ENCODE measurements at regions not wholly inside any gene's neighbourhood (a gene's known extent, or its start where the extent isn't known, plus 50 kb on each side); places are given as distances from the start of the nearest gene placed in this dataset.
"Not testable (repeated sequence)": the region's sequence is repeated elsewhere in the genome, so short reads cannot be mapped to it uniquely, and the experiment has no call there.

GRCh38 chr3:144023543-144023942 is 51.9 kb downstream of the DIPK2A start:
- not testable (repeated sequence) for FAIRE-seq

GRCh38 chr3:144028798-144029411 is 57.3 kb downstream of the DIPK2A start:
- FAIRE-seq = no peak

GRCh38 chr3:144029769-144030168 is 58.1 kb downstream of the DIPK2A start:
- FAIRE-seq = no peak

DNA sequence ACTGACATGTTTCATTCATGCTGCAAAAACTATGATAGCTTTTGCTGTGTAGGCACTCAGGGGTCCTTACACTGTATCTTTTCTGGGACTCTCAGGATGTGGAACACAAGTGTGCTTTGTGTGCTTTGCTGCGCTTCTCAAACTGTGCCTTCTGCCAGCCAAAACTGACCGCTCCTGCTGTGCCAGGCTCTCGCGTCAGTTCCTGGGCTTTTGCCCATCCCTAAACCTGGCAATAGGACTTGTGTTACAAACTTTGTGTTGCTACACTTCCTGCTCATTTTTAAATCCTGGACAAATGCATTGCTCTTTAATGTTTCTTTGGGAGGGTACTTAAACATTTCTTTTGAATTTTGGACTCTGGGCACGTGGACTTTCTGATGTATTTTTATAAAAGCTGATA is 60.3 kb downstream of the DIPK2A start:
- no peak for FAIRE-seq

- no peak for FAIRE-seq
These were observed 61.1 kb downstream of the DIPK2A start for GRCh38 chr3:144032531-144033239.

DNA sequence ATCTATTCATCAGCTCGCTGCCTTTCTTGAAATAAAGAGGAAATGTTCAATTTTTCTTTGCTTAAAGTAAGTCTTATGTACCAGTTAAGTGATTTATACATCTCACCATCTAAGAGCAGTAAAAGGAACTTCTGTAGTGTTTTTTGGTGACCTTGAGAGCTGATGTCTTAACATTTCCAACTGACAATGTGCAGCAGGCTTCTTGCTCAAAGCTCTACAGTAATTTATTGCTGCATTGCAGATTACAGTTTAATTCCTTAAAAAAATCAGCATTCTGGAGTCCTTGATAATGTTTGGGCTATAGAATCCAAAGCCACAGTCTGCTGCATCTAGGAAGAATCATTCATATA is 61.6 kb downstream of the DIPK2A start:
- FAIRE-seq = no peak

DNA sequence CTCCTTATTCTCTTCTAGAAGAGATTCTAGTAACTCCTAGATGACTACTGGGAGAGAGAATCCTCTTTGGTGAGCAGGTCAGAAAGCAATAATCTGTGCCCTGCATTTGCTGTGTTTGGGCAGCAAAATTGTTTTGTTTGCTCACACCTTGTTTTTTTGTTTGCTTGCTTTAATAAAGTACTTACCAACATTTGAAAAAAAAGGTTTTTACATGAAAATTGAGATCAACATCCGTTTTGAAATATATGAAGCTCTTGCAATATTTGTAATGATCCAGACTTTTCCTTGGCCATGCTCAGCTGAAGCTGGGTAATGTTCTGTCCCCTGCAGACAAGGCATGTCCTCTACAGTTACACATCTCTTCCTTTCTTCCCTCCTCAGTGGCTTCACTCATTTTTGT is 62.2 kb downstream of the DIPK2A start:
- no peak for FAIRE-seq

DNA sequence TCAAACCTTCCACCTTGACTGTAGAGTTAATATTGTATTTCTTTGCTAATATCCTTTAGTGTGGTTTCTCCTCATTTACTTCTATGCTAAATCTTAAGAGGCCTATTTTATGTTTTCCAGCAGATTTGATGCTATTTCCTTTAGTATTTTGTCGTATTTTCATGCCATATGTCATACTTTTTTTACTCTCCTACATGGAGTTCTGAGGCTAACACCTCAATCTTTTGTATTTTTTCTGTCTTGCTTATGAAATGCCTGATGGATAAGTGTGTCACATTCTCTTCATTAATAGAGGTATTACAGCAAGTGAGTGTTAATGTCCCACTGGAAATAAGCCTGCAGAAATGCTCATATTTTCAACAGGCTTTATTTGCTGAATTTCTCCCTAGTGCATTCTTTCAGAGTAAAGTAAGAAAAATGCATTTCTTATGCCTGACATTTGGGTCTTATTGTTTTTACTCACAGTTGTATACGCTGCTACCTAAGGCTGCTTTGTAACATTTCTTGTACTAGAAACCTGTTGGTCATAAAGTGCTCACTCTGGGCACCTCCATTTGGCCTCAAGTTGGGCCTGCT is 63.2 kb downstream of the DIPK2A start:
- no peak for FAIRE-seq

DNA sequence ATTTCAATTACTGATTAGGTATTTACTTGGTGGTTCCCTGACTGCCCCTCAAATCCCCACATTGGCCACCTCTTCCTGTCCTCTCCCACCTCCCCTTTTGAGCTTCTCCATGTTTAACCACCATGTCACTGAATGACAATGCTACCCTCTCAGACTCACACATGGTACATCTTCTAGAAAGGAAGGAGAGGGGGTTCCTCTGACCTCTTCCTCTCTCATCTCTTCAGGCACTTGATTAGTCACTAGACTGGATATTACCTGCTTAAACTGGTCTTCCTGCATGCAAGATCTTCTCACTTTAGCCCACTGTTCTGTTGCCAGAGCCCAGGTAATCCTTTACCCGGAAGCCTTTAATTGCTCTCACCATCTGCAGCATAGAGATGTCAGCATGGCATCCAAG is 64.9 kb downstream of the DIPK2A start:
- FAIRE-seq = no peak

- no peak for FAIRE-seq
These were observed 68.0 kb downstream of the DIPK2A start for GRCh38 chr3:144039661-144040060.

DNA sequence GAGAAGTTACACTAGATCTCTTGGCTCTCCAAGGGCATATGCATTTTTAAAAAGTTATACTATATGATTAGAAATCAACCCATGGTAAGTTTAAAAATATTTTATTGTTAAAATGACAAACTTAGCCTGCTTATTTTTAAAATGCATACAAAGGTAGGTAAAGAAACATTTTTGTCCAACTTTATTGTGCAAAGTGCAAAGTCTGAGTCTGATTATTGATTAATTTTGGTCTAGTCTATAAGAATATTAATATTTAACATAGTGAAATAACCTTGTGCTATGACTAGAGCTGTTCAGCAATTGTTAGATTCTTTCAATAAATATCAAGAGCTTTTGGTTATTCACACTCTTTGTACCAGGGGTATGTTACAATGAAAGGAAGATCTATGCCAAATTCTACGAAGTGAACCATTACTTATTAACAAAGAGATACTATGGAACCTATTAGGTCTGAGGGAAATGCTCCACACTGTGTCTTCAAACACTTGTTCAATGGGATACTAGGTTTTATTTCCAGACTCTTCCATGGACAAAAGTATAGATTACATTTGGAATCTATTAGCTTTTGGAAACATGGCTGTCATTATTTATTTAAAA is 70.4 kb downstream of the DIPK2A start:
- peak; percentile 5 for FAIRE-seq

GRCh38 chr3:144045766-144046165 is 74.1 kb downstream of the DIPK2A start:
- no peak for FAIRE-seq

GRCh38 chr3:144049374-144049773 is 77.8 kb downstream of the DIPK2A start:
- FAIRE-seq = no peak

DNA sequence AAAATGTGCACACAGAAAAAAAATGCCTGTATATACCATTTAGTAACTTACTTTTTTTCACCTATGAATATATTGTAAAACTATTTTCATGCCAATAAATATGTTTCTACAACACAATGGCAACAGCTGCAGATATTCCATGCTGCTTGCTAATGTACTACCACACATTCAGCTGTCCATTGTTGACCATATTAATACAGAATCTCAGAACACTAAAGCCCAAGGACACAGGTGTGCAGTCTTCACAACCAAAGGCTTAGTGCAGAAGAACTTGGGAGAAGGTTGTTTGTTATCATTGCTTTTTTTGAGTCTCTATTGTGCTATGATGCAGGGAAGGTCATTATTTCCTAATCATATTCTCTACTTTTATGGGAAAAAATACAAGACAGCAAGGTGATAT is 79.6 kb downstream of the DIPK2A start:
- no peak for FAIRE-seq

GRCh38 chr3:144052275-144052674 is 80.7 kb downstream of the DIPK2A start:
- no peak for FAIRE-seq

- no peak for FAIRE-seq
These were observed 81.5 kb downstream of the DIPK2A start for GRCh38 chr3:144053121-144053520.

DNA sequence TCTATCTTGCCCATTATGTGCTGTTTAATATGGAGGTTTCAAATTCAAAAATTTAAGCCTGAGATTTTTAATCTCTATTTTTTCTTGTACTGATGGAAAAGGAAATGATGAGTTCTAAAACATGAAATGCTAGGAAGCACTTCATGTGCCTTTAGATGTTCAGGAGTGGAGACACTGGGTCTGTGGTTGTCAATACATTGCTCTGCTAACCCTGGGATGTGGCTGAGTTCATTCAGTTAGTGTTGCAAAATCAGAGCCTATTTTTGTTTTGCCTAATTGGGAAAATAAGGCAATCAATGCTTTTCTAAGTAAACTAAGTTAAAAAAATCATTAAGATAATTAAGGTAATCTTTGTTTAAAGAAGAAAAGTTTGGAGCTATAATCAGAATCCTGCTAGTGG is 83.1 kb downstream of the DIPK2A start:
- FAIRE-seq = no peak

- FAIRE-seq = no peak
These were observed 84.0 kb downstream of the DIPK2A start for GRCh38 chr3:144055604-144056003.

DNA sequence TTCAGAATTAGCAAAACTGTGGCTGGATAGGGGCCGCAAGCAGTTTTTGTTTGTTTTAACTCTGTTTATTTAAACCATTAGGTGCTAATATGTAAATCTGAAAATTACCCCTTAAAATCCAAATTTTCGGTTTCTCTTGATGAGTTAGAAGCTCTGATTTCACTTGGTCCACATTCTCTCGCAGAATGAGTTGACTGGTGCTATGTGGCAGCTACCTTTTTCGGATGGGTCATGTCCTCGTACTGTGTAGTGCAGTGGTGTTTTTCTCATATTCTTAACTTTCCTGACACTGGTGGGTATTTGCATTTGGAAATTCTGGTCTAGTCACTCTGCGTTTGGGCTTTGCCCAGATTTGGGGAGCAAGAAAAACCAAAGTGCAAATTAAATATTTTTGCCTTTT is 87.1 kb downstream of the DIPK2A start:
- FAIRE-seq = no peak

DNA sequence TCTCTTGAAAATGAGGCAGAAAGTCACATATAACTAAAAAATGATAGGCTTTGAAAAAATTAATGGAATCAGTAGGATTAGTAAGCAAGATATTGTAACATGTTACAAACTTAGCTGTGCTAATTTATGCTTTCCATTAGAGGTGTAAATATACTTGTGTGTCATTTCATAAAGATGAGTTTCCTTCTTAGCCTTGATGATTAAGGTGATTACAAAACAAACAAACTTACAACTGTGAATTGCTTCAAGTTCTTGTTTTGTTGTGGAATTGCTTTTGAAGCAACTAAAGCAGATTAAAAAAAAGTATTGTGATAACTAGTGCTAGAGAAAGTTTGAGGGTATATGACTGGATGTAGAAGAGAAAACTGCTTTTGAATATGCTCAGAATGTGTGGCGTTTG is 87.9 kb downstream of the DIPK2A start:
- no peak for FAIRE-seq

GRCh38 chr3:144060881-144061280 is 89.3 kb downstream of the DIPK2A start:
- FAIRE-seq = no peak

DNA sequence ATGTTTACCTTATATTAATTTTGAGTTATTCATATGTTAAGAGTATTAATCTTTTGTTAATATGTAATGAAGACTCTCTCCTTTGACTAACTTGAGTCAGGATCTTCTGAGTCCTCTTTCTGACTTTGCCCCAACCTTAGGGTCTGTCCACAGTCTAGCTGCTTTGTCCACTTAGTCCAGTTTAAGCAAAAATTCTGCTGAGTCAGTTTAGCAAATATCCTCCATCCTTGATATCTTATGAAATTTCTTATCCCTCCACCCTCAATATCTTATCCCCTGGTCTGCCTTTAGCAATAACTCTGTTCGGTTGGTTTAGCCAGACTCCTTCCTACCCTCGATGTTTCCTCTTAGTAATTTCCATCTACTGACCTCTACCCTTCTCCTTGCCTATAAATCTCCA is 91.7 kb downstream of the DIPK2A start:
- no peak for FAIRE-seq

GRCh38 chr3:144067059-144067458 is 95.4 kb downstream of the DIPK2A start:
- FAIRE-seq = no peak

GRCh38 chr3:144073698-144074097 is 102.1 kb downstream of the DIPK2A start:
- FAIRE-seq = no peak
